GM19372 (cell line): ENCODE measurements at regions not wholly inside any gene's neighbourhood (a gene's known extent, or its start where the extent isn't known, plus 50 kb on each side); places are given as distances from the start of the nearest gene placed in this dataset.

ENCODE experiments used
- ATAC-seq: cut with Tn5 transposase; IDR thresholded peaks from one replicate; pipeline ENCODE4 v1.9.1; 2021; ENCODE audit warnings: mild to moderate bottlenecking, low read depth, moderate library complexity; ENCODE audit not compliant: unreplicated experiment

DNA sequence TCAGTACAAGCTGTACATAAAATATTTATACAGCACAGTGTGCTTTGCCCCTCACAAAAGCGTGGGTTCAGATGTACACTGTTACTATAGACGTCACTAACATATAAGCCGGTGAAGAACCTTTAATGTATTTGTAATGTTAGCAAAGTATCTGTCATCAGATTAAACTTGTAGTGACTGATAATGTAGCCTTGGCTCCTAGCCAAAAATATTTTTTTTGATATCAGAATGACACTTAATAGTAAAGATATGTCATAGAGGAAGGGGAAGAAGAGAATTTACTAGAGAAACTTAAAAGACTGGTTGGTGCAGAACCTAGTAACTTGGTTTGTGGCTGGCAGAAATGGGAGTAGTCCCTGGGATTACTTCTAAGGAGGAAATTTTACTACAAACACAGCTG is 258.7 kb upstream of the DMRT1 start:
- ATAC-seq = no peak

DNA sequence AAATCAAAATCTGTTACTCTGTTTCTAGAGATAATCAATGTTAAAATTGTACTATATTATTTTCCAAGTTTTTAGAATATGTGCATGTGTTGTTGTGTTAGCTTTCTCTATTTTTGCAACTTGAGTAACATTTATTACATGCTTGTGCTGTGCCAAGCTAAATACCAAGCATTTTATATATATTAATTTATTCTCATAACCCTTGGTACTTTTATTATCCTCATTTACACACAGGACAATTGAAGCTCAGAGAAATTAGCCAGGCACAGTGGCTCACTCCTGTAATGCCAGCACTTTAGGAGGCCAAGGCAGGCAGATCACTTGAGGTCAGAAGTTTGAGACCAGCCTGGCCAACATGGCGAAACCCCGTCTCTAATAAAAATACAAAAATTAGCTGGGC is 254.0 kb upstream of the DMRT1 start:
- no peak for ATAC-seq

DNA sequence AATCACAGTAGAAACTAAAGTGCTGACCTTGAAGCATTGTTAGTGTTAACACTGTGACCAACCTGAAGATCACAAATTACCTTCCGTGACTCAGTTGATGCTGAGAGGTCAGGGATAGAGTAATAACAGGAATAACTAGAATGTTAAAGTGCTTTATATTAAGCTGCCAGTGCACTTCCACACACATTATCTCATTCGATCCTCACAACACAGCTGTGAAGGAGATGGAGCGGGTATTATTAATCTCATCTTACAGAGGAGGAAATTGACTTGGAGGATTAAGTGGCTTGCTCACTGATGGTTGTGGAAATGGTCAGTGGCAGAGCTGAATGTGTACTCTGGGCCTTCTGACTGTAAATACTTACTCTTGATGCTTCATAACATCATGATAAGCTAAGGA is 252.5 kb upstream of the DMRT1 start:
- ATAC-seq = no peak

DNA sequence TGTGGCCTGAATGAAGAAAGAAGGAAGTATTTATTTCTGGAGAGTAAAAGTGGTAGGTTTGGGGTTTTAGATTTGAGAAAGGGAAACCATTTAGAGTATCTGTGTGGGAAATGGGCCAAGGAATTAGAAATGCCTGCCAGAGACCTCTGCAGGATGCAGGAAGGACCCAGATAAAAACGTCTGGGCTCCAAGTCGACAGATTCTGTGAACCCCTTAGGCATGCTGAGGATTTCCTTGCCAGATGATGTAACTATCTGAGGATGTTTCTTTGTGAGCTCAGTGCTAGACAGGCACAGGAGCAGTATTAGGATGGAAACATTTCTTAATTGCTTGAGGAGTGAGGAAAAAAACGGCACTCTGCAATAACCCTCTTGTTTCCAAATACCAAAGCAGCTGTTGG is 251.8 kb upstream of the DMRT1 start:
- ATAC-seq = no peak

DNA sequence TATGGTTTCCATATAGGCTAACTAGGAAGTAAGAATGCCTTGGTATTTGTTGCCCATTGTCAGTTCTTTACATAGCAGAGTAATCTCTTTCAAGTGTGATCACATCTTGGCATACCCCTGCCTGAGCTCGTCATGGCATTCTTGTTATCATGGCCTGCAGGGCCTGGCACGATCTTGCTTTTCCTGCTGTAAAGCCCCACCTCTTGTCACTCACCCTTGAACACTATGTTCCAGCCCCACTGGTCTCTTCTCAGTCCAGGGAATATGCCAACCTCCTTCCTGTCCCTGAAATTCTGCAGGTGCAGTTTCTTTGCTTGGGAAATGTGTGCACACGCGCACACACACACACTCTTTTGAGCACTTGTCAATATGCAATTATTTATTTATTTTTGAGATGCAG is 250.2 kb upstream of the DMRT1 start:
- ATAC-seq = no peak

DNA sequence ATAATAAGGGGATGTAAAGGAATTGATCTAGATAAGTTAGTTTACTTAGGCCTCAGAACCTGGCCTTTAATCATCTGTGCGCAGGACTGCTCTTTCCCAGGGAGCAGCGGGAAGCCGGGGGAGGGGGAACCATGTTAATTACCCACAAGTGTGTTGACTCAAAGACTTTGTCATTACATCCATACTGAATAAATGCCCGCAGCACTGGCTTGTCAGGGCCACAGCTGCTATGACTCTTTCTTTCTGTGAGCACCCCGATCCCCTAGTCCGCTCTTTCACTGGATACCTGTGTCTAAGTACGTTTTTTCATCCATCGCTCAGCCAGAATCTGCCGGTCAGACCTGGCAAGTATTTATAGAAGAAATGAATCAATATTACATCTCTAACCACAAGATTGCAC is 249.3 kb upstream of the DMRT1 start:
- ATAC-seq = no peak

DNA sequence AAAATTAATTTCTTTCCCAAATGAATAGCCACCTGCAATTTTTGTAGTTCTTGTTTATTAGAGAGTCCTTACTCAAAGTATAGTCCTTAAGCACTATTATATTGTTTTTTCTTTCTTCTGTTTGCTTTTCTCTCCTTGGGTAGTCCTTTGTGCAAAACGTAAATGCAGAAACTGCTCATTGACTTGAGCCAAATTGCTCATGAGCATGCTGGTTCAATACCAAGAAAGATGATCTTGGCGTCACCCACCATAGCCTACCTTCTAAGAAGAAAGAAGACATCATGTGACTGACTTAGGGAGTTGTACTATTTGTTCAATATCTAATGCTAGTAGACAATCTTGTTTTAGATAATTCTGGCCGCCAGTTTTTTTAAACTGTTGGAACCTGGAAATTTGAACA is 248.8 kb upstream of the DMRT1 start:
- no peak for ATAC-seq

DNA sequence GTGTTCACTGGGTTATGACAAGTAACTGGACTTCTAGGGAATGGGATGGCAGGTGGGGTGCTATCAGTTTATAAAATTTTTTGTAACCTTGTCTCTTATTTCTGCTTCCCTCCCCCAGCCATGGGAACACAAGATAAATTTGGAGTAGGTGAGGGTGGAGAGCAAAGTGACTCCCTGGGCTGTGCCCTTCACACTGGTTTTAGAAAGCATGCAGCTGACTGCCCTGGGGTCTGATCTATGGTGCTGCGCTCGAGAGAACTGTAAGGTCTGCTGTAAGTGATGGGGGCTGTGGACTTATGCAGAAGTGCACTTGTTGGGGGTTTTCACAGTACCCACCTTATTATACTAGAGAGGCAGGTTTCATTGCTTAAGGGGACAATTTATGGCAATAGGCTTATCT is 247.7 kb upstream of the DMRT1 start:
- ATAC-seq = no peak

DNA sequence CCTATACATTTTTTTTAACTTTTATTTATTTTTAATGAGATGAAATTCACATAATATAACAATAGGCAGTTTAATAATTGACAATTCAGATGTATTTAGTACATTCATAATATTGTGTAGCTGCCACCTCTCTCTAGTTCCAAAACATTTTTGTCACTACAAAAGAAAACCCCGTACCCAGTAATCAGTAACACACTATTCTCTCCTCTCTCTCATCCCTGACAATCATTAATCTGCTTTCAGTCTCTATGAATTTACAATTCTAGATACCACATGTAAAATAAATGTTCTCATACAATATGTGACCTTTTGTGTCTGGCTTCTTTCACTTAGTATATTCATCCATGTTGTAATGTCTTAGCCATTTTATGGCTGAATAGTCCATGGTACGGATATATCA is 244.8 kb upstream of the DMRT1 start:
- no peak for ATAC-seq

DNA sequence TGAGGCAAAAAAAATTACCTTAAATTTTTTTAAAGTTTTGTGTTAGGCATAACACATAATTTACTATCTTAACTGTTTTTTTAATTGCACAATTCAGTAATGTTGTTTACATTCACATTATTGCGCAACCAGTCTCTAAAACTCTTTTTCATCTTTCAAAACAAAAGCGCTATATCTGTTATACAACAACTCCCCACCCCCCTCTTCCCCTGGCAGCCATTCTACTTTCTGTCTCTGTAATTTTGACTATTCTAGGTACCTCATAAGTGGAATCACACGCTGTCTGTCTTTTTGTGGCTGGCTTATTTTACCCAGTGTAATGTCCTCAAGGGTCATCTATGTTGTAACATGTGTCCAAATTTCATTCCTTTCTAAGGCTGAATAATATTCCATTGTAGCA is 241.5 kb upstream of the DMRT1 start:
- ATAC-seq = no peak

DNA sequence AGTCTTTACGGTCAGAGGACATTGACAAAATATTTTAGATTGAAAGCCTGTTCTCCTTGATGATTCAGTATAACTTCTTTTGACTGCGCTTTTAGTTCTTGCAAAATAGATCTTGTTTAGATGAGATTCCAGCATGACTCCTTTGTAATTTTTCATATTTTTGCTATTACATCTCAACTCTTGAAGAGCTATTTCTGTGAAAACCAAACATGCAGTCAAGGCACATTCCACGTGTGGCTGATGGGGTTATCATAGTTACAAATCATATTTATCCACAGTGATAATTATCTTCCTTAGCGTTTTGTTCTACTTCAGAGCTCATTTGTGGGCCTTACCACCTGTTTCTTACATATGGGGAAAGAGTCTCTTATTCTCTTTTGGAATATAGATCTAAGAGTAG is 238.8 kb upstream of the DMRT1 start:
- no peak for ATAC-seq

DNA sequence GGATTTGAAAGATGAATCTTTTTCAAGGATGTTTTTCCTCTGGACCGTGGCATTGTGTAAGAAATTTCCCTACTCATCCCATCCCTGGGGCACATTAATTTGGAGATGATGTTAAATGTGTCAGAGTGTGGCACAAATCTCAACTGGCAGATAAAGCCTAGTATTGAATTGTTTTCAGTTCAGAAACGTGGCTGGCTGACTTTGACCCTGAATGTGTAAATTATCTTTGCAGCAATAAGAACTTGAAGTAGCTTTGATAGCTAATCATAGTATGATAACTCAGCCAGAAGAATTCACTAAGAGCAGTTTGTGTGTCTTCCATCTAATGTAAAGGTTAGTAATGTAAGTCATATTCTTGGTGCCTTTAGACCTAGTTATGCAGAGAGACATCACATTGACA is 238.4 kb upstream of the DMRT1 start:
- ATAC-seq = no peak

DNA sequence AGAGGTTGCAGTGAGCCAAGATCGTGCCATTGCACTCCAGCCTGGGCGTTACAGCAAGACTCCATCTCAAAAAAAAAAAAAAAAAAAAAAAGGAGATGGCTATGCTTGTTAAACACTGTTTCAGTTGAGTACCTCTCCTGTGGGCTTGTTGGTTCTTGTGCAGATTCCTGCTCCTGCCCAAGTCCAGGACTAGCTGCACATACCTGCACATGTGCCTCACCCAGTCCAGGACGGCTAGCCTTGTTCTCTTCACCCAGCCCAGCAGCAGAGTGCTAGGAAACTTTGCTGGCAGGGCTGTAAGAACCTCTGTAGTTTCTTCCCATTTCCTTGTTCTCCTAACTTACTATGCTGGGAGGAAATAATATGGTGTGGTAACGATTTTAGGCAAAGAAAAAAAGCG is 234.1 kb upstream of the DMRT1 start:
- no peak for ATAC-seq

DNA sequence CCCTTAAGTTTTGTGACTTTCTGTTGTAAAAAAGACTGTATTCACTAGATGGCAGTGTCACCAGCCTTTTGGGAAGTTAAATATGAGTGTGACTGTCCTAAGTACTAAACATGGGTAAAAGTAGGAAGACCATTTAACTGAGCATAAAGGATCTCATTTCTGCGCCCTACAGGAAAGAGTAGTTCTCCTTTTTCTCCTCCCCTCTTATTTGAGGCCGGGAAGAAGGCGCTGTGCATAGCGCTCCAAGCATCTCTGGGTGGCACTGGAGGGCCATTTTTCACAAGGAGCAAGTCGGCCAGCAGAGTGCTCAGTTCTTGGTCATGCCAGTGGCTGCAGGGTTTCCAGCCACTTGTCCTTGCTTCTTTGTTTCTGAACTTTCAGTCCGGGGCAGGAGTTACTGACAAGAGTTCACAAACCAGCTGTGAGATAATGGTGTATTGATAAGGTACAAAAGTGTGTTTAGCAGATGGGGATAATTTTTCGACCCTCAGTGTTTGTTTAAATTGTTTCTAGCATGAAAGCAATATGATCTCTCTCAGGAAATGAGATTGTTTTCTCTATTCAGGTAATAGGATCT is 227.6 kb upstream of the DMRT1 start:
- peak; percentile 80 for ATAC-seq

DNA sequence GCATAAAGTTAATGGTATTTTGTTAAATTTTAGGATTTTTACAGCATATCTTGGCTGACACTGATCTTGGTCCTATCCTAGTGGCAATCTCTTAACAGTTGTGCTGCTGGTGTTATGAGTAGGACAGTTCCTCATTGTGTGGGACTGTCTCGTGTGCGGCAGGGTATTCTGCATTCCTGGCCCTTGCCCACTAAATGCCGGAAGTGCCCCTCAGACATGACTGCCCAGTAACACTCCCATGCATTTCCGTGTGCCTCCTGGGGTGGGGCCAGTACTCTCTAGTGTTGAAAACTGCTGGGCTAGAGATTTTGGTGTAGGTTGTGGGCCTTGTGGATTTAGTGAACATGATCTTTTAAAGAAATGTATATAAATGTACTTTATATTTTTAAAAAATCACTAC is 227.1 kb upstream of the DMRT1 start:
- no peak for ATAC-seq

DNA sequence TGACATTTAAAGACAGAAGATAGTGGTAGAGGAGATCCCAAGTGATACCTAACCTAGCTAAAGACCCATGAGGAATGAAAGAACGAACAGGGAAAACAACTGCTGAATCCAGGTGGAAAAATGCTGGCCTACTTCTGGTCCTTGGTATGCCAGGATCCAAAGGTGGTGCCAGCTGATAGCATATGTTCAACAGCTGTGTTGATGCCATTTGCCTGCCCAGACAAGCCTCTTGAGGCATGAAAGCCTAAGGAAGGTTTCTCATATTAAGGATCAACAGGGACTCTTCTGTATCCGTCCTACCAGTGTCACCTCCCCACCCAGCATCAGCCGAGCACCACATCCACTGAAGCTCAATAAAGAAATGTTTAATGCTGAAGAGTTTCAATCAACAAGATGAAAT is 225.7 kb upstream of the DMRT1 start:
- no peak for ATAC-seq

DNA sequence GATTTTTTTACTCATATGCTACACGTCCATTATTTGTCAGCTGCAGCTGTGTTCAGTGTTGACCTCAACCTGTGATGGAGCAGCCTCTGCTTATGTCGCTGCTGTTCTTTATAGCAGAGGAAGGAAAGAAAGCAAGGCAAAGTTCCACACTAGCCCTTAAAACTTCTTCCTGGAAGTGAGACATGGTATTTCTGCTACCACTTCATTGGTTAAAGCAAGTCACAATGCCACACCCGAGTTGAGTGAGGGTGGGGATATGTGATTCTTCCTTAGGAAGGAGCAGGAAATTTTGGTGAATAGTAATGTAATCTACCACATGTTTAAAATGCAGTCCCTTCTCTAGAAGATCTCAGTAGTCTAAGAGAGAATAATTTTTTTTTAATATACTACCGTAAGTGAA is 224.8 kb upstream of the DMRT1 start:
- ATAC-seq = no peak

DNA sequence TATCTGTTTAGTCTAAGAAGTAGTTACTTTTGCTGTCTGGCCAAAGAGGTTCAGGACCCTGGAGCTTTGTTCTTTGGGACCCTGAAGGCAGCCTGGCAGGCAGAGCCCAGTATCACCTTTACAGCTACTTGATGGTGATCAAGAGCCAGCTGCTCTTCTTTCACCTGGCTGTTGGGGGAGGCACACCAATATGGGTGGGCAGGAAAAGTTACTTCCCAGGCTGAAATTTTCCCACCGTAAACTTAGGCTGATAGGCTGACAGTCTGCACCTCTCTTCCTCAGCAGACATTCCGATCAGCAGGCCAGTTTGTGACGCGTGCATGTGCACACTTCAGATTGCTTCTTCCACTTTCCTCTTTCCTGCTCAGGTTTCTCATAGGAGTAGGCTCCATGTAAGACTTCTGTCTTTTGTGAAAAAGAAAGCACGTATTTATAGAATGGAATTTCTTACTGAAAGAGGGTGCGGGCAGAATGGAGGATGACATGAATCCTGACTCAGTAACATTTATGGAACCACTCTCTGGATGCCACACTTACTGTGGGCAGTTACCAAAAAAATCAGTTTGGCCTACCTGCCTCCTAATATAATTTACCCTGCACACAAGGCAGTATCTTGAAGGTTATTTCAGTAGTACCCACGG is 223.9 kb upstream of the DMRT1 start:
- no peak for ATAC-seq

DNA sequence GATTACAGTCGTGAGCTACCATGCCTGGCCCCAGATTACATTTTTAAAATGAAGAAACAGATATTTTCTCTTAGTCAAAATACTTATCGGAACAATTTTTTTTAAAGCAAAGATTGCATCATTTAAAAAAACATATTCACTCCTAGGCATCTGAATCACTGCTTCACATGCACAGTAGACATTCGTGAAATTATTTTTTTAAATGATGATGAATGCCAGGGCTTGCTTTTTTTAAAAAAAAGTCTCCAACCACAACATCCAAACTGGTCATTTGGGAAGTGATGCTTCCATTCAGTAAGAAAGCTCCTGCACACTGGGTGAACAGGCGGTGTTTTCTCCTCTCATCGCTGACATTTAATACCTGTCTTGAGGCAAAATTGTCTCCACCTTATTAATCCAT is 223.0 kb upstream of the DMRT1 start:
- no peak for ATAC-seq

DNA sequence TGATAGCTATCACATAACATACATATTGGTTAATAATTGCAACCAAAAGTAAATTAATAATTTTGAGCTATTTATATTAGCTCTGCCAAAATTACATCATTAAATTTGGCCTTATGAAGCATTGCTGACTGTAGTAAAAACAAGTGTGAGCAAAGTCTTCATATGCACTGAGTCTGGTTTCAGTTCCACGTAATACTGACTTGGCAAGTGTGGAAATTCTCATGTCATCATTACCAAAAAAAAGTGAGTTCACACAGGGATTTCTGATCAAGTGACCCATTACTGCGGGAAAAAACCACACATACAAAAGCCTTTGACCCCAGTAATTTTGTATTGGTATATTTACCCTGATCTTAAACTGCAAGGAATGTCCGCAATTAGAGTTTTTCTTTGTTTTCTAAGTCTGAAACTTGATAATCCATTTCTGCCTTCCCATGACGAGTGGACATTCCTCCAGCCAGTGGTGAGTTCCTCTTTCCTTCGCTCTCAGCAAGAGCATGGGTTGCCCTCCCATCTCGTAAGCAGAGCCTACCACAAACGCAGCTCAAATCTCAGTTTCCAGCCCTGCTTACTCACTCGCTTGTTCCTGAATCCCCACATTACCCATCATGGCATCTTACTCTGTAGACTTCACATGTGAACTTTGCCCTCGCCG is 220.2 kb upstream of the DMRT1 start:
- no peak for ATAC-seq

DNA sequence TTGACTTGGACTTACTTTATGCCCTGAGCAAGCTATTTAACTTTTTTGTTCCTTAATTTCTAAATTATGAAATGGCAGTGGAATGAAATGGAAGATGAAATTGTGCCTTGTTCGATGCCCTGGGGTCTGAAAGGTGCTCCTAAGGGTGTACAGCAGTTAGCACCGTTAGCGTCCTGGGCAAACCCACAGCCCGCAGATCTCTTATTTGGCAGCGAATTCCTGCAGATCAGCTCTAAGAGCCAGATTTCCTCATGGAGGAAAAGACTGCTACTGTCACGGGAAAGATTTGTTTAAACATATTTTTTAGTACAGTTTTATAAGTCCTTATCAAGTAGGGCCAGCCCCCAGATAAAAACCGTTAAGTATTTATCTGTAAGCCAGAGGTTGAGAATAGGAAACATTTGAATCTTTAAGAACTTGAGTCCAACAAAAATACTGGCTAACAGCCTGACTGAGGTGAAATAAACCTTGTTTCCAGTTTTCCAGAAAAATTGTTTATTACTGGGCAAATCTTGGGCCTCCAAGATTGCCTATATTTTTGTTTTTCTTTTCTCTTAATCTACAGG is 216.5 kb upstream of the DMRT1 start:
- no peak for ATAC-seq

DNA sequence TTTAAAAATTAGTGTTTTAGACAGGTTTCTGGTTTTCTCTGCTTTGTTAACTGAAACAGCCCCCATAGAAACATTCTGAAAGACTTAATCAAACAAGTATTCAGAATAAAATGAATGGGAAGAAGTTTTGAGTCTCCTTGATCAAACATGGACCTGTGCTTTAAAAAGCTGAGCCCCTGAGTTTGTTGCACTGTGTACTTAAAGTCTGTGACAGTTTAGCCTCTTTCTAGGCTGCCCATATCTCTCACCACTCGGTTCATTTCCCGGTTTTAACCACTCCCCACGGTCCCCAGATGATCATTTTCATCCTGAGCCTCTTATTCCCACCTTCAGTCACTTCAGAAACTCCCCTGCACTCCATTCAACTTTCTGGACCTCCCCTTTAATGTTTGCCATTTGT is 215.9 kb upstream of the DMRT1 start:
- ATAC-seq = no peak
